ENCODE measurements at regions not wholly inside any gene's neighbourhood (a gene's known extent, or its start where the extent isn't known, plus 50 kb on each side); places are given as distances from the start of the nearest gene placed in this dataset.

- no peak for FAIRE-seq
- DNase-seq (ENCODE audit: extremely low spot score, insufficient read length, low read depth): no peak
These were observed 65.0 kb upstream of the POU2AF1 start for GRCh38 chr11:111444040-111444439.

GRCh38 chr11:111443640-111444039, 64.6 kb upstream of the POU2AF1 start:
- DNase-seq (ENCODE audit: extremely low spot score, insufficient read length, low read depth): no peak
- FAIRE-seq: no peak

- DNase-seq (ENCODE audit: extremely low spot score, insufficient read length, low read depth): no peak
- no peak for FAIRE-seq
These were observed 64.0 kb upstream of the POU2AF1 start for GRCh38 chr11:111443032-111443431.

- DNase-seq (ENCODE audit: extremely low spot score, insufficient read length, low read depth): no peak
These were observed 62.4 kb upstream of the POU2AF1 start for GRCh38 chr11:111441443-111441842.

GRCh38 chr11:111440416-111441205, 61.5 kb upstream of the POU2AF1 start:
- DNase-seq (ENCODE audit: extremely low spot score, insufficient read length, low read depth) (no peak), FAIRE-seq (no peak)

More at GRCh38 chr11:111441443-111441842, 62.4 kb upstream of the POU2AF1 start:
- no peak for FAIRE-seq

GRCh38 chr11:111439901-111440300, 60.8 kb upstream of the POU2AF1 start:
- FAIRE-seq: no peak
- no peak for DNase-seq (ENCODE audit: extremely low spot score, insufficient read length, low read depth)

- DNase-seq (ENCODE audit: extremely low spot score, insufficient read length, low read depth) (no peak), FAIRE-seq (no peak)
These were observed 59.9 kb upstream of the POU2AF1 start for GRCh38 chr11:111438846-111439520.

- DNase-seq (ENCODE audit: extremely low spot score, insufficient read length, low read depth) (no peak), FAIRE-seq (no peak)
These were observed 59.1 kb upstream of the POU2AF1 start for GRCh38 chr11:111438168-111438567.

- FAIRE-seq: no peak
These were observed 56.1 kb upstream of the POU2AF1 start for GRCh38 chr11:111435046-111435698.

GRCh38 chr11:111429066-111429506, 50.0 kb upstream of the POU2AF1 start:
- FAIRE-seq (peak; percentile 87), DNase-seq (ENCODE audit: extremely low spot score, insufficient read length, low read depth) (no peak)

More at GRCh38 chr11:111435046-111435698, 56.1 kb upstream of the POU2AF1 start:
- no peak for DNase-seq (ENCODE audit: extremely low spot score, insufficient read length, low read depth)

Measured in GM18507 (cell line).